Ureter (tissue), 1 donor: ENCODE measurements at regions not wholly inside any gene's neighbourhood (a gene's known extent, or its start where the extent isn't known, plus 50 kb on each side); places are given as distances from the start of the nearest gene placed in this dataset.

ENCODE experiments used
- DNase-seq: peaks from one replicate; pipeline ENCODE4 v3.0.0-alpha.2; 2020; ENCODE audit warnings: low spot score
- donor health status: DM: yes; HTN: yes; CAD: no.

- DNase-seq = no peak
Observed at GRCh38 chr10:16352146-16352545, 84.7 kb upstream of the PTER start.

GRCh38 chr10:16360001-16360400, 76.8 kb upstream of the PTER start:
- DNase-seq = no peak

DNA sequence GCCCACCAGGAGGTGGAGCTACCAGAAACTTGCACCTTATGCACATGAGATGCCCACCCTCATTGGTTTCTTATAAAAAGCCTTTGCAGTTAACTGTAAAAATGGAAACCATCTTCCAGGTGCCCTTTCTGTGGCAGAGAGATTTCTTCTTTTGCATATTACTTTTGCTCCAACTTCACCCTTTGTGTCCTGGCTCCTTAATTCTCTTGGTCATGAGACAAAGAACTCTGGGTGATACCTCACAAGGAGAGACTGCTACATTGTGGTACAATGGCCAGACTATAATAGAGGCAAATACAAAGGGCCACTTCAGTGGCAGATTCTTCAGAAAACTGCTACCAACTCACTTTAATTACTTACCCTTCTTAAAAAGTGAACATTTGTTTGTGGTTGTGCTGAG, 76.4 kb upstream of the PTER start:
- DNase-seq = no peak

- no peak for DNase-seq
Observed at GRCh38 chr10:16361086-16361485, 75.7 kb upstream of the PTER start.

GRCh38 chr10:16363741-16364140, 73.1 kb upstream of the PTER start:
- DNase-seq = no peak

DNA sequence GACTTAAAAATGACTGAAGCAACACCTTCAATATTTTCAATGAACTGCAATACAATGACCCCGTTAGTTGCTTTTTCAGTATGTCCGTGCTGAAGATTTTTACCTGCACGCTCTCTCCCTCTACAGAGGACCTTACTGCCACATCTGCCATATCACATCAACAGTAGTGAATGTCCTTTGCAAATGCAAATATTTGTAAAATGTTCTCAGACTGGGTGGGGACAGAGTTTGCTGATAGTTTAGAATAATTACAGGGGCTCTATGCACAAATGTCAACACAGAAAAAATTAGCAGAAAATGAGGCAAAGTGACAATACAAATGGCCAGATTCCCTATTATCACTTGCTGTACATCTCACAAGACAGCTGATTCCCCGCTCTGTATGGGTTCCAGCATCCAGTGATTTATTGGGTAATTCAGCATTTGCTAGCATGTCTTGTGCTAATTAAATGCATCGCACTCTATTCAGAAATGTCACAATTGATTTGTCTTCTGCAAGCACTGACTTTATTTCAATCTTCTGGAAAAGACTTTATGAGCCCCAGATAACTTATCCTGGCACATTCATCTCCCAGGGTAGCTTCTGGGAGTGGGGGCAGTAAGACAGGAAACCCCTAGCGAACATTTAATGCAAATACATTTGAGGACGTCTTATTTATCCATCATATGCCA, 69.1 kb upstream of the PTER start:
- DNase-seq = no peak

DNA sequence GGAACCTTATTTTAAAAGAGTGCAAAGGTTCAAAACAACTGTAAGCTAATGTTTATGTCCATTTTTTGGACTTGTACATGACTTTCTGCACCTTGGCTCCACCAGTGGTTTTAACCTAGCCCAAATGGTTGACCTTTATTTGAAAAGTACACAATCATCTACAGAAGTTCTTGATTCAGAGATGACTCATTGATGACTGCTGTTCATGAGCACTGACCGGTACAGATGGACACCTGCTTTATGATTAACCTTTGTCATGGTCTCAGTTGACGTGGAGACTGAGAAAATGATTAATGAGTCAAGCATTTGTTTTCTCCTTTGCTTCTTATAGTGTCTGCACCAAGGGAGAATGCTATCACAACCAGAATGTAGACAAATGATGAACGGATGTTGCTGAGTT, 55.7 kb upstream of the PTER start:
- DNase-seq = no peak

- no peak for DNase-seq
Observed at GRCh38 chr10:16384021-16384420, 52.8 kb upstream of the PTER start.

GRCh38 chr10:16386855-16387254, 50.0 kb upstream of the PTER start:
- no peak for DNase-seq
